Posterior vena cava (tissue), 2 donors: ENCODE measurements at regions not wholly inside any gene's neighbourhood (a gene's known extent, or its start where the extent isn't known, plus 50 kb on each side); places are given as distances from the start of the nearest gene placed in this dataset.

Experiments
- DNase-seq: peaks from one replicate; pipeline ENCODE4 v3.0.0-alpha.2; 2020; ENCODE audit warnings: low spot score
- intact Hi-C, 2 donors: fragments of 100-400 bp; cut with DNase I; formaldehyde crosslinking; loops; one replicate each; pipeline versions ENCODE4 v1.14.1 to v1.14.2; 2022 to 2023
- donor health status: DM: yes; HTN: yes; CAD: no.
- donor health status: DM: yes; HTN: yes; CAD: no.

GRCh38 chr1:240029418-240029817 is 62.3 kb upstream of the FMN2 start:
- no peak for DNase-seq
- intact Hi-C loops: loop anchor here in 1 of 2 donors (10.0 kb wide), 1 partner anchor 125 kb away; no protein-coding TSS in a partner anchor

DNA sequence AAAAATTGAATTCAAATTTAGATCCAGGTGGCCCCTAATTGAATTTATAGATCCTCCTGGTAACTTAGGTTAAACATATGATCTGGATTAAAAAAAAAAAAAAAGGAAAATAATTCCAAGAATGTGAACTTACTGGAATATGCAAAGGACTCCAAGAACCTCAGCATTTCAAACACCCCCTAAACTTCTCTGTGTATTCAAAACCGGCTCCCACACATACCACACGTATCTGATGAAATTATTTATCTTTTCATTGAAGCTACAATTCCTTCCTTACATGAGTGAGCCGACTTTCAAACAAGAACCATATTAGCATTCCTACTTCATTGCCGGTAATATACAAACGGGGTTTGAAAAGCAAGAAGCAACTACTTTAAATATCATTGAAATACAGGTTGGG is 61.4 kb upstream of the FMN2 start:
- intact Hi-C loops: no loop called here
- DNase-seq: no peak

- intact Hi-C loops: no loop called here
Observed at GRCh38 chr1:240031009-240031408, 60.7 kb upstream of the FMN2 start.

GRCh38 chr1:240031414-240031813 is 60.3 kb upstream of the FMN2 start:
- intact Hi-C loops: no loop called here

More at GRCh38 chr1:240031009-240031408, 60.7 kb upstream of the FMN2 start:
- DNase-seq: no peak

DNA sequence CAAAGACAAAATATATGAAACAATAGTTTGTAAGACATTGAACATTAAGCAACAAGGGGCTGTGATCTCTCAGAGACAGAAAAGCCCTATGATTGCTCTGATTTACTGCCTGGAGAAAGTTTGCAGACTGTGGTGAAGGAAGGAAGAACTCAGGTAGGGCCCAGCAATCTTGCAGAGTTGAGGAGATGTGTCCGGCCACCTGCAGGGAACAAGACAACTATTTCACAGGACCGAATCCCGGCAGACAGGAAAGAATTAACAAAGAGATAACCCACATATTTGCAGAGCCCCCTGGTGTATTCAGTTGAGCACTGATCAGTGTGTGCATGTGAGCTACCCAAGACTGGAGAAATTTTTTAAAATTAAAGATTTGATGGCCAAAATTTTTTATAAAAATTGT is 58.3 kb upstream of the FMN2 start:
- no peak for DNase-seq
- intact Hi-C loops: no loop called here

More at GRCh38 chr1:240031414-240031813, 60.3 kb upstream of the FMN2 start:
- no peak for DNase-seq

GRCh38 chr1:240036526-240036925 is 55.2 kb upstream of the FMN2 start:
- no peak for DNase-seq
- intact Hi-C loops: no loop called here
